ENCODE measurements at regions not wholly inside any gene's neighbourhood (a gene's known extent, or its start where the extent isn't known, plus 50 kb on each side); places are given as distances from the start of the nearest gene placed in this dataset.
A peak's percentile ranks its signal among the peaks of the same experiment; 100 is the strongest.

DNA sequence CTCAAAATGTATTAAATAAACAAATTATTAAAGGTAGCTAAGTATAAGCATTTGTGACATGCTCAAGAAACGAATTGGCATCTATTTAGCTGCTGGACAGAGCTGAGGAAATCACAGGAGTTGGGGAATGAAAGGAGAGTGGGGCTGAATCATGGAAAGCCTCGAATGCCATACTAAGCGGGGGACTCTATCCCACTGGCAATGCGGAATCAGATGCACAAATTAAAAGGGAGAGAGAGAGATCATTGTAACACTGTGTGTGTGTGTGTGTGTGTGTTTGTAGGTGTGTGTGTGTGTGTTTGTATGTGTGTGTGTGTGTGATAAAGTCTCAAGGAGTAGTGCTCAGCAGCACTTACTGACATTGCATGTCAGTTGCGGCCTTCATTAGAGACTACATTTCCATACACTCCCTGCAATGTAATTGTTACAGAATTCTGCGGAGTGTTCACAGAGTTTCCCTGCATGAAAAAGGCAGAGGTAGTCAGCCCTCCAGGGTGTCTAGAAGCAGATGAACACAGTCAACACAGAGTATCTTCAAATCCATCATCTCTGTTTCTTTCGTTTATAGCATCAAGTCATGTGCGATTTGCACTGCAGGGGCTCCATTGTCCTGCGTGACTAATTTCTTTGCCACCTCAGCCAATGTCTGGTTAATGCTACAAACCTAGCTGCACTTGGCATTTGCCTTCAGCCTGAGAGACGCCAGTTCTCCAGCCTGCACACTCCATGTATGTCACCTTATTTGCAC, 111.7 kb upstream of the CYRIA start:
- TF ChIP-seq, protein P1, sequence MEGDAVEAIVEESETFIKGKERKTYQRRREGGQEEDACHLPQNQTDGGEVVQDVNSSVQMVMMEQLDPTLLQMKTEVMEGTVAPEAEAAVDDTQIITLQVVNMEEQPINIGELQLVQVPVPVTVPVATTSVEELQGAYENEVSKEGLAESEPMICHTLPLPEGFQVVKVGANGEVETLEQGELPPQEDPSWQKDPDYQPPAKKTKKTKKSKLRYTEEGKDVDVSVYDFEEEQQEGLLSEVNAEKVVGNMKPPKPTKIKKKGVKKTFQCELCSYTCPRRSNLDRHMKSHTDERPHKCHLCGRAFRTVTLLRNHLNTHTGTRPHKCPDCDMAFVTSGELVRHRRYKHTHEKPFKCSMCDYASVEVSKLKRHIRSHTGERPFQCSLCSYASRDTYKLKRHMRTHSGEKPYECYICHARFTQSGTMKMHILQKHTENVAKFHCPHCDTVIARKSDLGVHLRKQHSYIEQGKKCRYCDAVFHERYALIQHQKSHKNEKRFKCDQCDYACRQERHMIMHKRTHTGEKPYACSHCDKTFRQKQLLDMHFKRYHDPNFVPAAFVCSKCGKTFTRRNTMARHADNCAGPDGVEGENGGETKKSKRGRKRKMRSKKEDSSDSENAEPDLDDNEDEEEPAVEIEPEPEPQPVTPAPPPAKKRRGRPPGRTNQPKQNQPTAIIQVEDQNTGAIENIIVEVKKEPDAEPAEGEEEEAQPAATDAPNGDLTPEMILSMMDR (IDR thresholded peaks at IDR 0.05; ENCODE audit: low read length, missing control alignments), result no peak
- H3K4me3 ChIP-seq (replicated peaks; ENCODE audit: low read depth, low read length), result no peak overlapping the region
- no peak for DNase-seq (ENCODE audit: low read depth)

- TF ChIP-seq, protein P1 (IDR thresholded peaks at IDR 0.05; ENCODE audit: low read length, missing control alignments), result no peak
- no peak overlapping the region for H3K4me3 ChIP-seq (replicated peaks; ENCODE audit: low read depth, low read length)
- no peak for DNase-seq (ENCODE audit: low read depth)
Observed at GRCh38 chr2:16775899-16776231, 110.2 kb upstream of the CYRIA start.

- H3K4me3 ChIP-seq (replicated peaks; ENCODE audit: low read depth, low read length), result no peak overlapping the region
- DNase-seq (ENCODE audit: low read depth), result peak; percentile 11
- TF ChIP-seq, protein P1 (IDR thresholded peaks at IDR 0.05; ENCODE audit: low read length, missing control alignments), result no peak
Observed at GRCh38 chr2:16774980-16775898, 109.6 kb upstream of the CYRIA start.

DNA sequence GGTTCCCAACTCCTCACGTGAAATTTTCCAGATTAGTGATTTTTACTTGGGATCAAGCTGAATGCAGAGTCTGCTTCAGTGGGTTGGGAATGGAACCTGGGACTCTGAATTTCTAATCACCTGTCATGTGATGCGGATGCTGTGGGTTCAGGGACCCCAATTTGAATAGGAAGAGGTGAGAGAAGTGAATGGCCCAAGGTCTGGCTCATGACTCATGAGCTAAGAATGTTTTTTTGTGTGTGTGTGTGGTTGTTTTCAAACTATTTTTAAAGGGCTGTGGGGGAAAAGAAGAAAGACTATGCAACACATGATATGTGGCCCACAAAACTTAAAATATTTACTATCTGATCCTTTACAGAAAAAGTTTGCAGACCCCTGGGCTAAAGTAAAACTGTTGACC, 108.5 kb upstream of the CYRIA start:
- TF ChIP-seq, protein P1 (IDR thresholded peaks at IDR 0.05; ENCODE audit: low read length, missing control alignments), result no peak
- DNase-seq (ENCODE audit: low read depth), result peak; percentile 19
- no peak overlapping the region for H3K4me3 ChIP-seq (replicated peaks; ENCODE audit: low read depth, low read length)

GRCh38 chr2:16773080-16773713, 107.6 kb upstream of the CYRIA start:
- DNase-seq (ENCODE audit: low read depth), result peak; percentile 60
- H3K4me3 ChIP-seq (replicated peaks; ENCODE audit: low read depth, low read length), result no peak overlapping the region
- TF ChIP-seq, protein P1 (IDR thresholded peaks at IDR 0.05; ENCODE audit: low read length, missing control alignments), result peak; percentile 58

GRCh38 chr2:16767789-16768476, 102.3 kb upstream of the CYRIA start:
- DNase-seq (ENCODE audit: low read depth), result no peak
- H3K4me3 ChIP-seq (replicated peaks; ENCODE audit: low read depth, low read length), result no peak overlapping the region
- TF ChIP-seq, protein P1 (IDR thresholded peaks at IDR 0.05; ENCODE audit: low read length, missing control alignments), result no peak

Data from fibroblast of pulmonary artery (primary cell).